ENCODE measurements at regions not wholly inside any gene's neighbourhood (a gene's known extent, or its start where the extent isn't known, plus 50 kb on each side); places are given as distances from the start of the nearest gene placed in this dataset.

GRCh38 chr4:4808086-4808485, 51.4 kb upstream of the MSX1 start:
- H3K36me3 ChIP-seq (ENCODE audit: control insufficient read depth, insufficient read depth, low read length): no peaks in the 10 kb centered on the region
- H3K27me3 ChIP-seq (ENCODE audit: control insufficient read depth, insufficient read depth, low read length): peaks cover 10% of the 10 kb centered on the region
- H3K9ac ChIP-seq (ENCODE audit: low read depth, low read length): no peak overlapping the region
- no peaks in the 10 kb centered on the region for H3K9me3 ChIP-seq (ENCODE audit: control insufficient read depth, insufficient read depth, low read length)
- H3K4me3 ChIP-seq (ENCODE audit: low read depth, low read length): no peak overlapping the region
- no peaks in the 10 kb centered on the region for H3K4me1 ChIP-seq (ENCODE audit: control insufficient read depth, insufficient read depth, low read length)

- Histone ChIP-seq H3K27me3 (ENCODE audit: control insufficient read depth, insufficient read depth, low read length) (peaks cover 4% of the 10 kb centered on the region), H3K9me3 (ENCODE audit: control insufficient read depth, insufficient read depth, low read length) (no peaks in the 10 kb centered on the region), H3K36me3 (ENCODE audit: control insufficient read depth, insufficient read depth, low read length) (no peaks in the 10 kb centered on the region), H3K9ac (ENCODE audit: low read depth, low read length) (no peak overlapping the region), H3K4me3 (ENCODE audit: low read depth, low read length) (no peak overlapping the region), H3K4me1 (ENCODE audit: control insufficient read depth, insufficient read depth, low read length) (no peaks in the 10 kb centered on the region)
These were observed 53.6 kb upstream of the MSX1 start for GRCh38 chr4:4805887-4806286.

- Histone ChIP-seq H3K36me3 (ENCODE audit: control insufficient read depth, insufficient read depth, low read length) (no peaks in the 10 kb centered on the region), H3K4me3 (ENCODE audit: low read depth, low read length) (no peak overlapping the region), H3K9ac (ENCODE audit: low read depth, low read length) (no peak overlapping the region), H3K27me3 (ENCODE audit: control insufficient read depth, insufficient read depth, low read length) (peaks cover 4% of the 10 kb centered on the region), H3K9me3 (ENCODE audit: control insufficient read depth, insufficient read depth, low read length) (no peaks in the 10 kb centered on the region), H3K4me1 (ENCODE audit: control insufficient read depth, insufficient read depth, low read length) (no peaks in the 10 kb centered on the region)
These were observed 55.6 kb upstream of the MSX1 start for GRCh38 chr4:4803912-4804296.

GRCh38 chr4:4803216-4803911, 56.1 kb upstream of the MSX1 start:
- Histone ChIP-seq H3K4me3 (ENCODE audit: low read depth, low read length) (no peak overlapping the region), H3K9me3 (ENCODE audit: control insufficient read depth, insufficient read depth, low read length) (no peaks in the 10 kb centered on the region), H3K36me3 (ENCODE audit: control insufficient read depth, insufficient read depth, low read length) (no peaks in the 10 kb centered on the region), H3K4me1 (ENCODE audit: control insufficient read depth, insufficient read depth, low read length) (no peaks in the 10 kb centered on the region), H3K9ac (ENCODE audit: low read depth, low read length) (no peak overlapping the region), H3K27me3 (ENCODE audit: control insufficient read depth, insufficient read depth, low read length) (peaks cover 3% of the 10 kb centered on the region)

GRCh38 chr4:4800646-4801408, 58.6 kb upstream of the MSX1 start:
- H3K9me3 ChIP-seq (ENCODE audit: control insufficient read depth, insufficient read depth, low read length): no peaks in the 10 kb centered on the region
- no peaks in the 10 kb centered on the region for H3K36me3 ChIP-seq (ENCODE audit: control insufficient read depth, insufficient read depth, low read length)
- H3K27me3 ChIP-seq (ENCODE audit: control insufficient read depth, insufficient read depth, low read length): peaks cover 3% of the 10 kb centered on the region
- H3K4me1 ChIP-seq (ENCODE audit: control insufficient read depth, insufficient read depth, low read length): no peaks in the 10 kb centered on the region
- H3K4me3 ChIP-seq (ENCODE audit: low read depth, low read length): no peak overlapping the region
- no peak overlapping the region for H3K9ac ChIP-seq (ENCODE audit: low read depth, low read length)

GRCh38 chr4:4794421-4794820, 65.0 kb upstream of the MSX1 start:
- H3K9ac ChIP-seq (ENCODE audit: low read depth, low read length): no peak overlapping the region
- H3K36me3 ChIP-seq (ENCODE audit: control insufficient read depth, insufficient read depth, low read length): no peaks in the 10 kb centered on the region
- no peaks in the 10 kb centered on the region for H3K9me3 ChIP-seq (ENCODE audit: control insufficient read depth, insufficient read depth, low read length)
- no peak overlapping the region for H3K4me3 ChIP-seq (ENCODE audit: low read depth, low read length)
- peaks cover 3% of the 10 kb centered on the region for H3K27me3 ChIP-seq (ENCODE audit: control insufficient read depth, insufficient read depth, low read length)
- H3K4me1 ChIP-seq (ENCODE audit: control insufficient read depth, insufficient read depth, low read length): peaks cover 3% of the 10 kb centered on the region

GRCh38 chr4:4792466-4792865, 67.0 kb upstream of the MSX1 start:
- Histone ChIP-seq H3K27me3 (ENCODE audit: control insufficient read depth, insufficient read depth, low read length) (peaks cover under 1% of the 10 kb centered on the region), H3K4me1 (ENCODE audit: control insufficient read depth, insufficient read depth, low read length) (peaks cover 3% of the 10 kb centered on the region), H3K9me3 (ENCODE audit: control insufficient read depth, insufficient read depth, low read length) (peaks cover 4% of the 10 kb centered on the region), H3K4me3 (ENCODE audit: low read depth, low read length) (no peak overlapping the region), H3K9ac (ENCODE audit: low read depth, low read length) (no peak overlapping the region), H3K36me3 (ENCODE audit: control insufficient read depth, insufficient read depth, low read length) (no peaks in the 10 kb centered on the region)

GRCh38 chr4:4791299-4792111, 68.0 kb upstream of the MSX1 start:
- Histone ChIP-seq H3K4me1 (ENCODE audit: control insufficient read depth, insufficient read depth, low read length) (peaks cover 3% of the 10 kb centered on the region), H3K9ac (ENCODE audit: low read depth, low read length) (no peak overlapping the region), H3K9me3 (ENCODE audit: control insufficient read depth, insufficient read depth, low read length) (peaks cover 4% of the 10 kb centered on the region), H3K36me3 (ENCODE audit: control insufficient read depth, insufficient read depth, low read length) (no peaks in the 10 kb centered on the region), H3K27me3 (ENCODE audit: control insufficient read depth, insufficient read depth, low read length) (no peaks in the 10 kb centered on the region), H3K4me3 (ENCODE audit: low read depth, low read length) (no peak overlapping the region)

GRCh38 chr4:4789462-4789861, 70.0 kb upstream of the MSX1 start:
- Histone ChIP-seq H3K9me3 (ENCODE audit: control insufficient read depth, insufficient read depth, low read length) (peaks cover 4% of the 10 kb centered on the region), H3K4me3 (ENCODE audit: low read depth, low read length) (no peak overlapping the region), H3K4me1 (ENCODE audit: control insufficient read depth, insufficient read depth, low read length) (peaks cover 3% of the 10 kb centered on the region), H3K36me3 (ENCODE audit: control insufficient read depth, insufficient read depth, low read length) (no peaks in the 10 kb centered on the region), H3K9ac (ENCODE audit: low read depth, low read length) (no peak overlapping the region), H3K27me3 (ENCODE audit: control insufficient read depth, insufficient read depth, low read length) (no peaks in the 10 kb centered on the region)

- Histone ChIP-seq H3K36me3 (ENCODE audit: control insufficient read depth, insufficient read depth, low read length) (no peaks in the 10 kb centered on the region), H3K9ac (ENCODE audit: low read depth, low read length) (no peak overlapping the region), H3K4me3 (ENCODE audit: low read depth, low read length) (no peak overlapping the region), H3K27me3 (ENCODE audit: control insufficient read depth, insufficient read depth, low read length) (no peaks in the 10 kb centered on the region), H3K4me1 (ENCODE audit: control insufficient read depth, insufficient read depth, low read length) (peaks cover 3% of the 10 kb centered on the region), H3K9me3 (ENCODE audit: control insufficient read depth, insufficient read depth, low read length) (peaks cover 4% of the 10 kb centered on the region)
These were observed 70.9 kb upstream of the MSX1 start for GRCh38 chr4:4788573-4788972.

GRCh38 chr4:4787421-4787820, 72.0 kb upstream of the MSX1 start:
- Histone ChIP-seq H3K9ac (ENCODE audit: low read depth, low read length) (no peak overlapping the region), H3K27me3 (ENCODE audit: control insufficient read depth, insufficient read depth, low read length) (no peaks in the 10 kb centered on the region), H3K4me3 (ENCODE audit: low read depth, low read length) (no peak overlapping the region), H3K4me1 (ENCODE audit: control insufficient read depth, insufficient read depth, low read length) (peaks cover 3% of the 10 kb centered on the region), H3K36me3 (ENCODE audit: control insufficient read depth, insufficient read depth, low read length) (no peaks in the 10 kb centered on the region), H3K9me3 (ENCODE audit: control insufficient read depth, insufficient read depth, low read length) (peaks cover 4% of the 10 kb centered on the region)
